ENCODE measurements at regions not wholly inside any gene's neighbourhood (a gene's known extent, or its start where the extent isn't known, plus 50 kb on each side); places are given as distances from the start of the nearest gene placed in this dataset.

DNA sequence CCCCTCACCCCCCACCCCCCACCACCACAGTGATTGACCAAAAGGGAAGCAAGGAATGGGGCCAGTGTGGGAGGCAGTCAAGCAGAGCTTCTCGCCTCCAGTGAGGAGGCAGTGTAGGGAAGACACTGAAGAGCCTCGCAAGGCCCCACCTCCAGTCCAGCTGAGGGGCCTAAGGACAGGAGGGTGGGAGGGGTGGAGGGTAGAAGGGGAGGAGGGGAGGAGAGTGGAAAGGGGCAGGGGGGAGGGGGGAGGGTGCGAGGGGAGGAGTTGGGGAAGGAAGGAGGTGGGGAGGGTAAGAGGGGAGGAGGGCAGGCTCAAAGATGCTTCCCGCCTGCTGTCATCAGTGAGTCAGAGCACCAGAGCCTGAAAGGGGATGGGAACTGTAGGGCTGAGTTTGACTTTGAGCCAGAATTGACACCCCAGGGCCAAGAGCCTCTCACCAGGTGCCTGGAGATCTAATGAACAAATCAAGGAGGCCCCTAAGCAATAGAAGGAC, 786.2 kb downstream of the UQCRFS1 start:
- WGBS, 3 donors: 62 to 80% (median 64%) methylated on average over 4 of the region's 4 CpGs
- H3K27ac ChIP-seq (ENCODE audit: low read depth, low read length): no peak overlapping the region

DNA sequence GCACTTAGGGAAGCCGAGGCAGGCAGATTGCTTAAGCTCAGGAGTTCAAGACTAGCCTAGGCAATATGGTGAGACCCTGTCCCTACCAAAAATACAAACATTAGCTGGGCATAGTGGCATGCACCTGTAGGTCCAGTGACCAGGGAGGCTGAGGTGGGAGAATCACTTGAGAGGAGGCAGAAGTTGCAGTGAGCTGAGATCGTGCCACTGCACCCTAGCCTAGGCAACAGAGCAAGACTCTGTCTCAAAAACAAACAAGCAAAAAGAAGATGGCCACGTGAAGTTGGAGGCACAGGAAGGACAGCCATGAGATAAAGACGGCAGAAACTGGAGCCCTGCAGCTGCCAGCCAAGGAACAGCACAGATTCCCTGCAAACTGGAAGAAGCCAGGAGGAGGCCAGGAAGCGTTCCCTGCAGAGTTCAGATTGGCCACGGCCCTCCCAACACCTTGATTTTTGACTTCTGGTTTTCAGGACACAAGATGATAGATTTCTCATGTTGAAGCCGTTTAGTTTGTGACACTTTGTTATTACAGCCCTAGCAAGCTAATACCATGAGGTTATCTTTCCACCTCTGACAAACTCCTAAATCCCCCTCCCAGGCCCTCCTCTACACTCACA, 786.7 kb downstream of the UQCRFS1 start:
- 44 to 55% (median 48%) methylated on average over 7 of the region's 7 CpGs for WGBS, 3 donors
- H3K27ac ChIP-seq (ENCODE audit: low read depth, low read length): no peak overlapping the region

DNA sequence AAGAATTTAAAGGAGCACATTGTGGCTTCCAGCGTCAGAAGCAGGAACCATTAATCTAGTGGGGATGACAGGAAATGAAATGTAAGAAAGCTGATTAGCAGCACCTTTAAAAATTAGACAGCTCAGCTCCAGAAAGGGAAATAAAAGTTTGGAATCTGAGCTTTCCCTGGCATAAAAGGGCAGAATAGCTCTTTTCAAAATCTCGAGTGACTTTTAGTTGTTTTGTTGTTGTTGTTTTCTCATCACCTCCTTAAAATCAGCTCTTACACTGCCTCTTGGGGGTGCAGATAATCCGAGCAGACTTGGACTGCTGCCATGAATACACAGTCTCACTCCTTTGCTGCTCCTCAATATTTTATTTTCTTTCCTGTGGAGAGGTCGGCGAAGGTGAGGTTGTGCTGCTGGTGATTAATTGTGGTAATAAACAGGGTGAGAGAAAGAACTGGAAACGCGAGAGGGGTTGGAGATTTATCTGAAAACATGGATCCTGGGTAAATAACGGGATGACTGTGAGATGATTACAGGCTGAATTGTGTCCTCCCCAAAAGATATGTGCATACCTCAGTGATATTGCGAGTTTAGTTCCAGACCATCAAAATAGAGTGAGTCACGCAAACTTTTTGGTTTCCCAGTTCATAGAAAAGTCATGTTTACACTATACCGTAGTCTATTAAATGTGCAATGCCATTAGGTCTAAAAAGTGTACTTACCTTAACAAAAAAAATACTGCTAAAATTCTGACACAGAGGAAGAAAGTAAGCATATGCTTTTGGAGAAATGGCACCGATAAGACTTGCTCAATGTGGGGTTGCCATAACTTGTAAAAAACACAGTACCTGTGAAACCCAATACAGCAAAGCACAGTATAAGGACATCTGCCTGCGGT, 787.7 kb downstream of the UQCRFS1 start:
- H3K27ac ChIP-seq (ENCODE audit: low read depth, low read length): no peak overlapping the region
- 25 to 46% (median 28%) methylated on average over 13 of the region's 13 CpGs for WGBS, 3 donors

DNA sequence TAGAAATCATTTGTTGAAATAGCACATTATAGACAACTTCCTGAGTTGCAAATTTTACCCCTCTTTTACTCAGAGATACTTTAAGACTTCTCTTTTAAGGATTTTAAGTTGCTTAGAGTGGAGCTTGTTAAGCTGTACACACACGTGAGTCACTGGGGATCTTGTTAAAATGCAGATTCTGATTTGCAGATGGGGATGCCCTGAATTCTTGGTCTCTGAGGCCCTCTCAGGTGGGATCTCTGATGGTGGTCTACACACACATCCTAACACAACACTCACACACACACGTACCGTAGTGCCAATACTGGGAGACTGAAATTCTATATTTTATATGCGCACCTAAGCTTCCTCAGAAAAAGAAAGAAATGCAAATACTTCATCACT, 788.3 kb downstream of the UQCRFS1 start:
- H3K27ac ChIP-seq (ENCODE audit: low read depth, low read length): no peak overlapping the region
- 9 to 65% (median 51%) methylated on average over 4 of the region's 4 CpGs for WGBS, 3 donors

DNA sequence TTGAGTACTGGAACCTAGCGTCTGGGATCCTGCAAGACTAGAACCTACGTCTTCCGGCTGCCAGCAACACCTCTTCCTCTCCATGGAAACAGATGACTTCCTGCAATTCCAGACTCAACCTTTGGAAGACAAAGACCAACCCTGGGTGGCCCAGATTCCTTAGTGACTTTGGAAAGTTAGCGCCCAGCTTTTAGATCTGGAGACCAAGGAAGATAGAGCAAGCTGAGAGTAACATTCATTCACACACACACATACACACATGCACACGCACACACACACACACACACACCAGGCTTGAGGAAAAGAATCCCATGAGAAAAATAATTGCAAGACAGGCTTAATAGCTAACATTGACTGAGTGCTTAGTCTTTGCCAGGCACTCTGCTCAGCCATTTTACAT, 788.9 kb downstream of the UQCRFS1 start:
- 52 to 71% (median 66%) methylated on average over 5 of the region's 5 CpGs for WGBS, 3 donors
- no peak overlapping the region for H3K27ac ChIP-seq (ENCODE audit: low read depth, low read length)

DNA sequence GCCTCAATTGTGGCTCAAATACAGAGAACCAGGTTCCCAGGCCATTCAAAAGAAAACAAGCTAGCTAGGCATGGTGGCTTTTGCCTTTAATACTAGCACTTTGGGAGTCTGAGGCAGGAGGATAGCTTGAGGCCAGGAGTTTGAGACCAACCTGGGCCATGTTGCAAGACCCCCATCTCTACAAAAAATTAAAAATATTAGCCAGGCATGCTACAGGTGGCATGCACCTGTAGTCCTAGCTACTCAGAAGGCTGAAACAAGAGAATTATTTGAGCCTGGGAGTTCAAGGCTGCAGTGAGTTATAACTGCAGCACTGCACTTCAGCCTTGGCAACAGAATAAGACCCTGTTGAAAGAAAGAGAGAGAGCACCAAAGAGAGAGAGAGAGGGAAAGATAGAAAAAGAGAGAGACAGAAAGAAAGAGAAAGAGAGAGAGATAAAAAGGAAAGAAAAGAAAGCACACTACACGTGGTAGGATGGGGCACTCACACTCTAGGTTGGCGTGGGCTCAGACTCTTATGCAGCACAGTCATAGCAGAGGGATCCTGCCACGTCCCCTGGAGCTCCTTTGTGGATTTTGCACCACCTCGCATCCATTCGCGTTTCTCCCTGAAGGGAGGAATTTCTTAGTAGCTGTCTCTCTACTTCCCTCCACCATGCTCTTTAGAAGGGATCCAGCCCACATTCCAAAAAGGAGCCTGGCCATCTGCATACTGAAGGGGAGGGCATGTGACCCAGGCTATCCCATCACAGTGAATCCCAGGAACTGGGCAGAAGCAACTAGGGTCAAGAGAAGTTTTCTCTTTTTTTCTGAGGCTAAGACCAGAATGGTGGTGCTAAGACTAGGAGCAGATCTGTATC, 789.9 kb downstream of the UQCRFS1 start:
- H3K27ac ChIP-seq (ENCODE audit: low read depth, low read length): no peak overlapping the region
- whole genome bisulfite sequencing, 3 donors: 63 to 85% (median 83%) methylated on average over 5 to 6 of the region's 6 CpGs

DNA sequence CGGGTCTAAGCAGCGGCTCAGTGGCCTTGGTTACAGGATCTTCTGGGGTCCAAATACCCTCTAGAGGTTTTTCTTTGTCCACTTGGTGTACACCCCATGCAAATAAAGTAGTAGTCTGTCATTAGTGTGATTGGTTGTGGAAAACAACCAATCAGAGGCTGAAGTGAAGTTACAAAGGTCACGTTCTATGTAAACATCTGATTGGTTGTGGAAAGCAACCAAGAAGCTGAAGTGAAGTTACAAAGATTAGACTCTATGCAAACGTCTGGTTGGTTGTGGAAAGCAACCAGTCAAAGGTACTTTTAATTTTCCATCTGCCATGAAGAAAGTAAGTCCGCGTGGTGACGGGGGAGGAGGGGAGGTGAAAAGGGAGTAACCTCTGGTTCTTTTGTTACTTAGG, 790.9 kb downstream of the UQCRFS1 start:
- 63 to 87% (median 82%) methylated on average over 7 of the region's 7 CpGs for WGBS, 3 donors
- H3K27ac ChIP-seq (ENCODE audit: low read depth, low read length): no peak overlapping the region

DNA sequence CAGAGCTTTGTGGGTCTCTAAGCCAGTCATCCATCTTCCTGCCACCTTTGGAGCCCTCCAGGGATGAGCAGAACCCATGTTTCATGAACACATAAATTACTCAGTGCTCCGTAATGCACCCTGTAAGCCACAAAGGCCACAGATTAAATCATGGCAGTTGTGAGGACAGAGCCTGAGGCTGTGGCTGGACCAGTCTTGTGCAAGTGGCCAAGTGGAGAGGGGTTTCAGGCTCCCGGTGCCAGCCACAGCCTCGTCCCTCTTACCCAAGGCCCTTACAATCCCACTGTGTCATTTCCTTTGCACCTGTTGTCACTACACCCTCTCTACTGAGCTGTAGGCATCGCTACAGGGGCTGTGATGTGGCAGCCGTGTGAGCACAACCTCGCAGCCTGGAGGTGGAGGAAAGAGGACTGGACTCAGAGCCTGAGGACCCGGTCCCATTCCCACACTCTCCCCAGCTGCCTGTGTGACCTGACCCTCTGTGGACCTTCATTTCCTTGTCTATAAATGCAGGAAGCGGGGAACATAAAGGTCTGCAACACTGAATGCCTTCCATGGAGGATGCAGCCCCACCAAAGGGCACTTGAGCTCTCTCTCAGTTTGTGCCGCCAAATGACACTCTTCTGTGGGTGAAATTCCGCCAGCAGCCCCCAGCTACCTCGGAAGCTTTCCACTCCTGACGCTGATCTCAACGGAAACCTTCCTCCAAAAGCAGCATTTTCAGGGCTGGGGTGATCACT, 792.0 kb downstream of the UQCRFS1 start:
- no peak overlapping the region for H3K27ac ChIP-seq (ENCODE audit: low read depth, low read length)
- WGBS, 3 donors: 52 to 76% (median 64%) methylated on average over 13 of the region's 13 CpGs

DNA sequence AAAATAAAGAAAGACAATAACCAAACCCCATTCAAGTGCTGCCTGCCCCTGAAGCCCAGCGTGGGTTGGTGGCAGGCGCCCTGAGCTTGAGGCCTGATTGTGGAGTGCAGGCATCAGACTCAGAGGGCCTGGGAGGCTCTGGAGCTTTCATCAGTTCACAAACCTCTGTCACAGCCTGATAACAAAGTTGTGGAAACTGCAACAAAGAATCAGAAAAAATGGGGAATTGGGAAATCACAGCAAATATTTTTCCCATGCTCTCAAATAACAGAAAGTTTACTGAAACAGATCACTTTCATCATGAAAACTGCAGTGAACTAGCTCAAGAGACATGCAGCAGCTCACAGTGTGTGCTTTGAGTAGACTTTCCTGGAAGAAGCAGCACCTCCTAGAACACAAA, 793.6 kb downstream of the UQCRFS1 start:
- 90 to 94% (median 91%) methylated on average over 2 of the region's 2 CpGs for WGBS, 3 donors
- no peak overlapping the region for H3K27ac ChIP-seq (ENCODE audit: low read depth, low read length)

DNA sequence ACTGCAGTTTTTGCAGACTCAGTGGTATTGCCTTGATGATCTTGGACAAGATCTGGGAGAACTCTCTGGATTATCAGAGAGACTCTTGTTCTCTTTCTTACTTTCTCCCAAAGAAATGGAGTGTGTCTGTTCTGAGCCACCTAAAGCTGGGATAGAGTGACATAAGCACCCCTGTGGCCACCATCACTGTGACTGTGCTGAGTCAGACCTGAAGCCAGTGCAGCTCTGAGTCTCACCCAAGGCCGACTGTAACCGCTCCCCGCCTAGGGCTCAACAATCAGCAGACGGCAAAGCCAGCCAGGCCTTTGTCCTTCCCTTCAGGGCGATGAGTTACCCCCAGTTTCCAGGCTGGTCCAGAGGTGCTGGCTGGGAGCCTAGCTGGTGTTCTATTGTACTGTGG, 795.6 kb downstream of the UQCRFS1 start:
- no peak overlapping the region for H3K27ac ChIP-seq (ENCODE audit: low read depth, low read length)
- 68 to 85% (median 71%) methylated on average over 5 of the region's 5 CpGs for WGBS, 3 donors

DNA sequence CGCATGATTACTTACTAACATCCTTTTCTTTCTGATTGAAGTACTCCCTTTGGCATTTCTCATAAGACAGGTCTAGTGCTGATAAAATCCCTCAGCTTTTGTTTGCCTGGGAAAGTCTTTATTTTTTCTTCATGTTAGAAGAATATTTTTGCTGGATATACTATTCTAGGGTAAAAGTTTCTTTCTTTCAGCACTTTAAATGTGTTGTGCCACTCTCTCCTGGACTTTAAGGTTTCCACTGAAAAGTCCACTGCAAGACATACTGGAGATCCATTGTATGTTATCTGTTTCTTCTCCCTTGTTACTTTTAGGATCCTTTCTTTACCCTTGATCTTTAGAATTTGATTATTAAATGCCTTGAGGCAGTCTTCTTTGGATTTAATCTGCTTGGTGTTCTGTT, 796.7 kb downstream of the UQCRFS1 start:
- H3K27ac ChIP-seq (ENCODE audit: low read depth, low read length): no peak overlapping the region

DNA sequence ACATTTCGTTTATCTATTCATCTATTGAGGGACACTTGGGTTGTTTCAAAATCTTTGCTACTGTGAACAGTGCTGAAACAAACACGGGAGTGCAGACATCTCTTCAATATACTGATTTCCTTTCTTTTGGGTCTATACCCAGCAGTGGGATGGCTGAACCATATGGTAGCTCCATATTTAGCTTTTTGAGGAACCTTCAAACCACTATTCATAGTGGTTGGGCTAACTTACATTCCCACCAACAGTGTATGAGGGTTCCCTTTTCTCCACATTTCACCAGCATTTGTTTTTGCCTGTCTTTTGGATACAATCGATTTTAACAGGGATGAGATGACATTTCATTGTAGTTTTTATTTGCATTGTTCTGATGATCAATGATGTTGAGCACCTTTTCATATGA, 798.2 kb downstream of the UQCRFS1 start:
- 14 to 64% (median 54%) methylated on average over 3 of the region's 3 CpGs for WGBS, 3 donors
- no peak overlapping the region for H3K27ac ChIP-seq (ENCODE audit: low read depth, low read length)

More for the DNA sequence above, 796.7 kb downstream of the UQCRFS1 start:
- 92 to 100% (median 98%) methylated on average over 1 of the region's 1 CpG for WGBS, 3 donors

DNA sequence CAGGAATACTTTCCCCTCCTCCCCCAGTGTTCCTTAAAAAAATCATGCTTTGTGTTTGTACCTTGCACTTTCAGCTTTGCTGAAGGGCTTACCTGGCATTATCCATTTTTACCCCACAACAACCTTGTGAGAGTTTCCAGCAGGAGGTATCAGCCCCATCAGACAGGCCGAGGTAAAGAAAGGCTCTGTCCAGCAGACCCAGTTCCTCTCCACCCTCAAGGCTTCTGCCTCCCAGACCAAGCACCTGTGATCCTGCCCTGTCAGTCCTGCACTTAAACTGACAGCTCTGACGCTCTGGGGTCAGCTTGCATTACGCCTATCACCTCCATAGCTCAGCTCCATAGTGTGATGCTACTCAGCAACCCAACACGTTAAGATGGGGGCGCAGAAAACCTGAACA, 803.1 kb downstream of the UQCRFS1 start:
- no peak overlapping the region for H3K27ac ChIP-seq (ENCODE audit: low read depth, low read length)
- WGBS, 3 donors: 59 to 80% (median 79%) methylated on average over 5 of the region's 5 CpGs

DNA sequence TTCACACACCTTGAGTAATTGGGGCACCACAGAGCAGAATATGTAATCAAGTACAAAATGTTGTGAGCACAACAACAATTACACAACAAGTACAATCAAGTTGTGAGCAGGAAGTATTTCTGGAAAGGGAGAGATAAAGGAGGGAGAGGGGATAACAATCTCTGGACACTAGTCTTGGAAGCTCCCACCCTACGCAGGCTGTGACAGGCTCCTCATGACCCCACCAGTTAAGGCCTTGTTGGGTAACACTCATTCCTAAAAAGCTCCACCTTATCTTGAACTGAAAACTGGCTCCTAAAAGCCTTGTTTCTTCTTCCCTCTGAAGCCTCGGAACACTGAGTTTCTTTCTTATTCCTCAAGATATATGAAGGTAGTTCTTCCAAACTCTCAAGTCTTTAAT, 806.0 kb downstream of the UQCRFS1 start:
- 62 to 79% (median 69%) methylated on average over 2 of the region's 2 CpGs for WGBS, 3 donors
- no peak overlapping the region for H3K27ac ChIP-seq (ENCODE audit: low read depth, low read length)

DNA sequence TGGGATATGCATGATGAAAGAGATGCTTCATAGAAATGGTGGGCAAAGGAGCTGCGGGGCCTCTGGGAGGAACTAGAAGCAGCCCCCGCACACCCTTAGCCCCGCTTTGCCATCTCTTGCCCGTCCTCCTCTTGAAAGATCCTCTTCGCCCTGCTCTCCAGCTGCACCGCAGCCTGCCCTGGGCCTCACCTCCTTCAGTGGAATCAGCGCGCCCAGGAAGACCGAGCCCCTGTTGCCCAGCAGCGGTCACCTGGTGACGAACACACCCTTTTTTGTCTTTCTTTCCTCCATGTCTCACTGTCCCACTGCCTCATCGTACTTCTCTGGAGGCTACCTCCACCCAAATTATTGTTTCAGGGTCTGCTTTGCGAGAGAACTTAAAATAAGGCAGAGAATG, 807.6 kb downstream of the UQCRFS1 start:
- no peak overlapping the region for H3K27ac ChIP-seq (ENCODE audit: low read depth, low read length)
- 57 to 83% (median 74%) methylated on average over 13 of the region's 13 CpGs for WGBS, 3 donors

DNA sequence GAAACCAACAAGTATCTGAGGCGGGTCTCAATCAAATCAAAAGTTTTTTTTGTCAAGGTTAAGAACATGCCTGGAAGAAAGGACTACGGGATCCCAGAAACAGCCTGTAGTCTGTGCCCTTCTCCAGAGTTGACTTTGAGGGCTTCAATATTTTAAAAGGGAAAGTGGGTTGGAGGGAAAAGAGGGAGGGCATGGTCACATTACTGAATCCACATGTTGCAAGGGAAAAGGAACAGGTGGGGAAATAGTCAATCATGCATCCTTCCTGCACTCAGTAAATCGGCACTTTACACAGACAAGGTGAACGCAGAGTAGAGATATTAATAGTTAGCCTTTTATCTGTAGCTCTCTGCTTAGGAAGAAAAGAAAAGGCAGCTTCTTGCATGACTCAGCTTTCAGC, 808.5 kb downstream of the UQCRFS1 start:
- WGBS, 3 donors: 26 to 50% (median 49%) methylated on average over 4 of the region's 4 CpGs
- no peak overlapping the region for H3K27ac ChIP-seq (ENCODE audit: low read depth, low read length)

DNA sequence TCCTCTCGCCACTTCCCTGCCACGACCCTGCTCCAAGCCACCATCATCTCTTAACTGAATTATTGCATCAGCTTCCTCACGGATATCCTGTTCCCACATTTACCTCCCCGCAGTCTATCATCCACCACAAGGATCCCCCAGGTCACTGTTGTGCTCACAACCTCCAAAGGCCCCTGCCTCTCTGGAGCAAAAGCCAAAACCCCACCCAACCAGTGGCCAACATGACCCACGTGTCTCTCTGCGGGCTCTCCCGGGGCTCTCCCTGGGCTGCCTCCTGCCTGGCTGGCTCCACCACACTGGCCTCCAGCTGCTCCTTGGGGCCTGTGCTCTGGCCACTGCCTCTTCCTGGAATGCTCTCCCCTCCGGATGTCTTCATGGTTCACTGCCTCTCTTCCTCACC, 809.3 kb downstream of the UQCRFS1 start:
- H3K27ac ChIP-seq (ENCODE audit: low read depth, low read length): no peak overlapping the region
- 38 to 74% (median 45%) methylated on average over 8 of the region's 8 CpGs for WGBS, 3 donors

DNA sequence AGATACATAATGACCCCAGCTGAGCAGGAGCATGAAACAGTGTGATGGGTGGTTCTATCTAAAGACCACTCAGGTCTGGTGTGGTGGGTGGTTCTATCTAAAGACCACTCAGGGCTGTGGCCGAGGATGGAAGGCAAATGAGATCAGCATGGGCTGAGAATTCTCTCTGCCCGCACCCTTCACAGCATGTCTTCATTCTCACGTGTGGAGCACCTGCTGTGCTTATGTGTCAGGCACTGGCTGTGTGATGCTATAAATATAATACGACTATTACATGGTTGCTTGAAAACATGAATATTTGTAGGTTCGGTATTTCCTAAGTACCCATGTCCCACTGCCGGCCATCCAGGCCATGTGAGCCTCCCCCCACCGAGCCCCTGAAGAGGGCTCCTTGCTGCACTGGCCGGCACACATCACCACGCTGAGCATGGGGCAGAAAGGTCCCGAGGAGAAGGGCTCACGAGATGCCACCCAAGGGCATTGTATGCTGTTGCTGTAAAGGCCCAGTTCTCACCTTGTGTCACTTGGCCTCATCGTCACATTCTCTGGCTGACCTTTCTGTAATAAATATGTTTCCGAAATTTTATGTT, 810.2 kb downstream of the UQCRFS1 start:
- no peak overlapping the region for H3K27ac ChIP-seq (ENCODE audit: low read depth, low read length)
- 68 to 91% (median 76%) methylated on average over 13 of the region's 13 CpGs for WGBS, 3 donors
